A549 (cell line): ENCODE measurements at regions not wholly inside any gene's neighbourhood (a gene's known extent, or its start where the extent isn't known, plus 50 kb on each side); places are given as distances from the start of the nearest gene placed in this dataset.
"Not testable (repeated sequence)": the region's sequence is repeated elsewhere in the genome, so short reads cannot be mapped to it uniquely, and the experiment has no call there.

Experiments
- ATAC-seq, 2 experiments: fragments of 200-7000 bp in 1 of 2; fragments of >200 bp in 1 of 2; cut with Nextera tagmentation in 1 of 2; cut with Tn5 transposase in 1 of 2; 3 replicates each; pipeline versions ENCODE4 v1.8.0 to v1.9.1; 2018 to 2020; ENCODE audit warnings: mild to moderate bottlenecking in 1 of 2, moderate library complexity in 1 of 2
- CTCF ChIA-PET: fragments of 300-600 bp; sonication (Branson Sonifier 250); formaldehyde crosslinking; extraction: SDS; loops from one replicate; lab custom pipeline; 2021; ENCODE audit warnings: antibody characterized with exemption, inconsistent platforms; lab: Yijun Ruan, JAX
- POLR2A ChIA-PET: fragments of 350-600 bp; formaldehyde crosslinking; extraction: SDS; loops from one replicate; lab custom pipeline; 2021; ENCODE audit warnings: antibody characterized with exemption, inconsistent platforms; lab: Yijun Ruan, JAX
- DNase-seq, 2 experiments: peaks; one replicate each; pipeline versions ENCODE4 v3.0.0 to v3.0.0-alpha.2; 2011 to 2016; ENCODE audit warnings: low read depth in 1 of 2, low spot score in 1 of 2
- FAIRE-seq: peaks from 2 replicates; lab custom pipeline; 2011; peaks lifted over from hg19 to GRCh38; lab: Jason Lieb, UNC
- H3K27ac ChIP-seq, 2 experiments: fragments of >200 bp; sonication (Bioruptor Twin); formaldehyde crosslinking; 3 replicates each; pipeline ENCODE4 v1.5.1; 2016 to 2017
- H3K4me1 ChIP-seq: fragments of >200 bp; sonication (Bioruptor Twin); formaldehyde crosslinking; 3 replicates; pipeline ENCODE4 v1.6.1; 2016
- H3K4me2 ChIP-seq: fragments of >200 bp; sonication (Bioruptor Twin); formaldehyde crosslinking; 3 replicates; pipeline ENCODE4 v1.6.1; 2016
- H3K4me3 ChIP-seq: fragments of >200 bp; sonication (Bioruptor Twin); formaldehyde crosslinking; 3 replicates; pipeline ENCODE4 v1.5.1; 2016
- H3K9me3 ChIP-seq: fragments of >200 bp; sonication (Bioruptor Twin); formaldehyde crosslinking; 3 replicates; pipeline ENCODE4 v1.6.1; 2016
- ATOH8 ChIP-seq: fragments of 250-450 bp; sonication (Bioruptor Pico); IDR thresholded peaks from 2 replicates; pipeline ENCODE4 v1.5.0; 2020; ENCODE audit warnings: low read depth, mild to moderate bottlenecking, moderate library complexity
- BHLHE40 ChIP-seq: IDR thresholded peaks from 2 replicates; pipeline ENCODE4 v1.6.1; 2012; ENCODE audit warnings: low read depth, low read length, inconsistent platforms
- CBX2 ChIP-seq: fragments of 200-600 bp; sonication (generic); IDR thresholded peaks from 2 replicates; pipeline ENCODE4 v1.6.1; 2016; ENCODE audit warnings: low read depth, mild to moderate bottlenecking, borderline replicate concordance
- CBX8 ChIP-seq: fragments of 200-600 bp; sonication (generic); IDR thresholded peaks from 2 replicates; pipeline ENCODE4 v1.6.1; 2016
- CHD4 ChIP-seq: fragments of 200-600 bp; sonication (generic); IDR thresholded peaks from 2 replicates; pipeline ENCODE4 v1.6.1; 2016; ENCODE audit warnings: antibody characterized with exemption, mild to moderate bottlenecking, borderline replicate concordance
- EP300 ChIP-seq, 2 experiments: fragments of >200 bp; sonication (Bioruptor Twin); formaldehyde crosslinking; IDR thresholded peaks; 2 replicates in 1 of 2; 3 replicates in 1 of 2; pipeline ENCODE4 v1.6.1; 2016 to 2017
- ESRRA ChIP-seq: fragments of 150-350 bp; IDR thresholded peaks from 2 replicates; pipeline ENCODE4 v1.6.1; 2014; ENCODE audit warnings: mild to moderate bottlenecking, low read length, borderline replicate concordance
- FOSB ChIP-seq: fragments of 250-450 bp; sonication (Bioruptor Pico); IDR thresholded peaks from 2 replicates; pipeline ENCODE4 v1.5.0; 2020; ENCODE audit warnings: mild to moderate bottlenecking, moderate library complexity
- FOXS1 ChIP-seq: fragments of 250-450 bp; sonication (Bioruptor Pico); IDR thresholded peaks from 2 replicates; pipeline ENCODE4 v1.5.0; 2020; ENCODE audit warnings: mild to moderate bottlenecking, moderate library complexity
- HDAC2 ChIP-seq: fragments of 200-600 bp; sonication (generic); IDR thresholded peaks from 2 replicates; pipeline ENCODE4 v1.6.1; 2016
- HMGXB4 ChIP-seq: fragments of 250-450 bp; sonication (Bioruptor Pico); IDR thresholded peaks from 2 replicates; pipeline ENCODE4 v1.5.0; 2021; ENCODE audit warnings: mild to moderate bottlenecking, moderate library complexity, borderline replicate concordance
- HOXA7 ChIP-seq: fragments of 250-450 bp; sonication (Bioruptor Pico); IDR thresholded peaks from 2 replicates; pipeline ENCODE4 v1.5.0; 2020; ENCODE audit warnings: mild to moderate bottlenecking, moderate library complexity
- HOXB13 ChIP-seq: fragments of 250-450 bp; sonication (Bioruptor Pico); IDR thresholded peaks from 2 replicates; pipeline ENCODE4 v1.5.0; 2020; ENCODE audit warnings: low read depth, mild to moderate bottlenecking, moderate library complexity
- HOXB5 ChIP-seq: fragments of 250-450 bp; sonication (Bioruptor Pico); IDR thresholded peaks from 2 replicates; pipeline ENCODE4 v1.5.0; 2020; ENCODE audit warnings: mild to moderate bottlenecking, moderate library complexity
- JUN ChIP-seq, 2 experiments: fragments of >200 bp; sonication (Bioruptor Twin); formaldehyde crosslinking; IDR thresholded peaks; 2 replicates in 1 of 2; 3 replicates in 1 of 2; pipeline ENCODE4 v1.6.1; 2016 to 2017
- JUNB ChIP-seq: fragments of >200 bp; sonication (Bioruptor Twin); formaldehyde crosslinking; IDR thresholded peaks from 2 replicates; pipeline ENCODE4 v1.6.1; 2016
- KDM1A ChIP-seq: fragments of 200-600 bp; sonication (generic); IDR thresholded peaks from 2 replicates; pipeline ENCODE4 v1.6.1; 2016; ENCODE audit warnings: low read depth, mild to moderate bottlenecking
- MAZ ChIP-seq: fragments of 150-350 bp; IDR thresholded peaks from 2 replicates; pipeline ENCODE4 v1.6.1; 2014; ENCODE audit warnings: antibody characterized with exemption, low read depth, low read length, borderline replicate concordance
- MYC ChIP-seq: IDR thresholded peaks from 2 replicates; pipeline ENCODE4 v1.6.1; 2012; ENCODE audit warnings: mild to moderate bottlenecking, inconsistent platforms, low read length, improper control_type of control experiment, borderline replicate concordance
- NFE2L2 ChIP-seq: fragments of 150-350 bp; conservative IDR thresholded peaks from 2 replicates; pipeline ENCODE4 v1.6.1; 2014; ENCODE audit warnings: low read length
- NPAS2 ChIP-seq: fragments of 250-450 bp; sonication (Bioruptor Pico); IDR thresholded peaks from 2 replicates; pipeline ENCODE4 v1.8.0; 2022; ENCODE audit warnings: mild to moderate bottlenecking, moderate library complexity, borderline replicate concordance
- PHF8 ChIP-seq: fragments of 200-600 bp; sonication (generic); IDR thresholded peaks from 2 replicates; pipeline ENCODE4 v1.6.1; 2016; ENCODE audit warnings: low read depth, mild to moderate bottlenecking, antibody characterized with exemption, moderate library complexity, borderline replicate concordance
- POLR2AphosphoS2 ChIP-seq: conservative IDR thresholded peaks from 2 replicates; pipeline ENCODE4 v1.6.1; 2012; ENCODE audit warnings: low read length, improper control_type of control experiment, inconsistent platforms
- RAD21 ChIP-seq, 2 experiments: fragments of >200 bp in 1 of 2; sonication (Bioruptor Twin) in 1 of 2; formaldehyde crosslinking in 1 of 2; IDR thresholded peaks in 1 of 2; conservative IDR thresholded peaks in 1 of 2; 2 replicates in 1 of 2; 3 replicates in 1 of 2; pipeline ENCODE4 v1.6.1; 2012 to 2018; ENCODE audit warnings: inconsistent platforms in 1 of 2
- RARB ChIP-seq: fragments of 250-450 bp; sonication (Bioruptor Pico); IDR thresholded peaks from 2 replicates; pipeline ENCODE4 v1.8.0; 2021; ENCODE audit warnings: mild to moderate bottlenecking, moderate library complexity
- RFX5 ChIP-seq: fragments of 450-650 bp; IDR thresholded peaks from 2 replicates; pipeline ENCODE4 v1.7.1; 2014; ENCODE audit warnings: antibody characterized with exemption, mild to moderate bottlenecking, moderate library complexity
- RNF2 ChIP-seq: fragments of 200-600 bp; sonication (generic); IDR thresholded peaks from 2 replicates; pipeline ENCODE4 v1.6.1; 2016; ENCODE audit warnings: low read depth, mild to moderate bottlenecking, antibody characterized with exemption, moderate library complexity, borderline replicate concordance
- SMC3 ChIP-seq: fragments of >200 bp; sonication (Bioruptor Twin); formaldehyde crosslinking; IDR thresholded peaks from 3 replicates; pipeline ENCODE4 v1.6.1; 2018; ENCODE audit warnings: inconsistent platforms
- SREBF2 ChIP-seq: fragments of 450-650 bp; IDR thresholded peaks from 2 replicates; pipeline ENCODE4 v1.6.1; 2014; ENCODE audit warnings: mild to moderate bottlenecking, moderate library complexity
- TFCP2L1 ChIP-seq: fragments of 250-450 bp; sonication (Bioruptor Pico); IDR thresholded peaks from 2 replicates; pipeline ENCODE4 v1.5.0; 2021; ENCODE audit warnings: mild to moderate bottlenecking
- TP53 ChIP-seq: fragments of 250-450 bp; sonication (Bioruptor Pico); IDR thresholded peaks from 2 replicates; pipeline ENCODE4 v1.5.0; 2021; ENCODE audit warnings: mild to moderate bottlenecking, moderate library complexity
- ZC3H11A ChIP-seq: fragments of 450-650 bp; IDR thresholded peaks from 2 replicates; pipeline ENCODE4 v1.6.1; 2014; ENCODE audit warnings: antibody characterized with exemption, mild to moderate bottlenecking
- ZNF302 ChIP-seq: fragments of 250-450 bp; sonication (Bioruptor Pico); IDR thresholded peaks from 2 replicates; pipeline ENCODE4 v1.9.0; 2021; ENCODE audit warnings: inconsistent platforms, mild to moderate bottlenecking, moderate library complexity
- WGBS: methylation state at CpG from one replicate; pipeline ENCODE4 v1.1.6; 2017; ENCODE audit errors: missing lambda C conversion rate; 5-methylcytosine and 5-hydroxymethylcytosine counted together
- TF ChIP-seq, protein P1 (sequence below): fragments of >200 bp; sonication (Bioruptor Twin); formaldehyde crosslinking; IDR thresholded peaks from 2 replicates; pipeline ENCODE4 v1.6.1; 2016

DNA sequence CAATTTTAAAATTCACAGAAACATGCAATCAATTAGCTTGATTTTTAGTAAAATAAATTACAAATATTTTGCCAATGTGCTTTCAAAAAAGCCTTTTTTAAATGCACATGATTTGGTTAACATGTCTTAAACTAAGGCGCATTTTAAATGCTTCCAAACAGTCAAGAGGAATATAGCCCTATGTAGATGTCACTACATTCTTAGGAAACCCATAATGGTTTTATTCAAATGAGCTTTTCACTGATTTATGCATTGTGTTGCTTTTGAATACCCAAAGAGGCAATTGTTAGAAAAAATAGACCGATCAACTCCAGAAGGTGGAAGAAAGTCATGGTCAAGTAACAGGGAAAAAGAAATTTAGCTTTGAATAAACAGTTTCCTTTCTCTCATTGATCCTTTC, 366.9 kb upstream of the PPP2R3A start:
- CTCF ChIA-PET = no interaction called here
- Histone ChIP-seq H3K27ac (no peak overlapping the region), H3K4me3 (no peak overlapping the region), H3K4me1 (no peaks in the 10 kb centered on the region), H3K4me2 (no peak overlapping the region), H3K9me3 (no peaks in the 10 kb centered on the region)
- no peak for TF ChIP-seq HMGXB4 (CRISPR knock-in tag)
- TF ChIP-seq TP53 (CRISPR knock-in tag) = no peak
- no peak for TF ChIP-seq ZNF302
- TF ChIP-seq KDM1A = no peak
- no peak for TF ChIP-seq FOSB
- TF ChIP-seq CBX2 = no peak
- DNase-seq (no peak), FAIRE-seq (no peak), ATAC-seq (no peak)
- 6% methylated on average over 2 of the region's 2 CpGs for whole genome bisulfite sequencing
- POLR2A ChIA-PET = no interaction called here

DNA sequence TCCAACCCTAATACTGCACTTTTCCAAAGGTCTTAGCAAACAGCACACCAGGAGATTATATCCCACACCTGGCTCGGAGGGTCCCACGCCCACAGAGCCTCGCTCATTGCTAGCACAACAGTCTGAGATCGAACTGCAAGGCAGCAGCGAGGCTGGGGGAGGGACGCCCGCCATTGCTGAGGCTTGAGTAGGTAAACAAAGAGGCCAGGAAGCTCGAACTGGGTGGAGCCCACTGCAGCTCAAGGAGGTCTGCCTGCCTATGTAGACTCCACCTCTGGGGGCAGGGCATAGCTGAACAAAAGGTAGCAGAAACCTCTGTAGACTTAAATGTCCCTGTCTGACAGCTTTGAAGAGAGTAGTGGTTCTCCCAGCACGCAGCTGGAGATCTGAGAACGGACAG, 361.0 kb upstream of the PPP2R3A start:
- ATAC-seq, H3K4me1 ChIP-seq, POLR2A ChIA-PET, FAIRE-seq, H3K9me3 ChIP-seq, CTCF ChIA-PET, DNase-seq, H3K27ac ChIP-seq: not testable (repeated sequence)
- no CpG with 5 or more reads among the region's 10 CpGs for WGBS
- H3K4me3 ChIP-seq = 0 out of 3 replicates have a peak overlapping the region, but pooled peaks have one; percentile 12
- H3K4me2 ChIP-seq = peak overlapping the region; percentile 41; the same call in 1 of the 3 replicates

DNA sequence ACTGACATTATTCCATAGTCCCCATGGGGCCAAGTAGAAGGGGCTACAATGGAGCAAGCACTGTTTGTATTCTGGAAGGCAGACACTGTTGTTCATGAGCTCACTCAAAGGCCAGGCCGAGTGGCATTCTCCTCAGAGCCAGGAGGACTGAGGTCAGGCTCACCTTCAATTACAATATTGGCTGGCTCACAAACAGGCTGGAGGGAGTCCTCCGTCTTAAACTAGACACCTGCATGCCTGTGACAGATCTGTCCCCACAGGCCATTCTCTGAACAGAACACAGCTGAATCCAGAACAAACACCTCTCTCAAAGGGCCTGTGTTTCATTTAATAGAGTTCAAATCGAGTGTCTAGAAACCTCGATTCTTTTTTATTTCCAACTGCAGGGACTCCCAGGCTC, 347.4 kb upstream of the PPP2R3A start:
- FAIRE-seq = no peak
- WGBS = 4% methylated on average over 4 of the region's 4 CpGs
- CTCF ChIA-PET = no interaction called here

DNA sequence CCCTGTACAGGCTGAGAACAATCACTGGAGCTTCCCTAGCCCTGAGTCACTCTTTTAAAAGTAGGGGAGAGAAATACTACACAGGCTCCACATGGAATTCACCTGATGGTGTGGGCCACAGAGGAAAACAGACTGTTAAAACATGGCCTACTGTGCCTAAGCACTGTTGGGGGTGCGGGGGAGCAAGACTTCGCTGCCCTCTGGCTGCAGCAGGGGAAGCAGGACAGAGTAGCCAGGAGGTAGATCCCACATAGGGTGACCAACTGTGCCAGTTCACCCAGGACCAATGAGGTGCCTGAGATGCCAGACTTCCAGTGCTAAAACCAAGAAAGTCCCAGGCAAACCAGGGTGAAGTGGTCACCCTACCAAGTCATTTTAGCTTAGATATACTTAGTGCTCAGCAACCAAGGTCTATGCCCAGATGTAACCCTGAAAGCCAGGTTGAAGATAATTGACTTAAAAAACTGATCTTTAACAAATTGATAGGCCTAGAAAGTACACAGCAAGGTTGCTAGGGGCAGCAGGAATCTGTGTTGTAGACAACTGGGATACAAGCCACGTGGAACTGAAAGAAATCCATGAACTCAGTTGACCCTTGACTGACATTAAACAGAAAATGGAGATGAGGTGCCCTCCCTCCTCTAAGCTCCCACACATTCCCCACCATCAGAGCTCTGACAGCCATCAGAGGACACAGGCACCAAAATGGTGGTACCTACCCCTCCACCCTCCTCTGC, 344.2 kb upstream of the PPP2R3A start:
- ATAC-seq (no peak), FAIRE-seq (no peak), DNase-seq (no peak)
- Histone ChIP-seq H3K4me2 (no peak overlapping the region), H3K4me3 (no peak overlapping the region), H3K9me3 (no peaks in the 10 kb centered on the region), H3K27ac (no peak overlapping the region), H3K4me1 (no peaks in the 10 kb centered on the region)
- ChIA-PET POLR2A (no interaction called here), CTCF (no interaction called here)
- 0% methylated on average over 3 of the region's 3 CpGs for WGBS
- TF ChIP-seq RAD21 (conservative IDR thresholded peaks at IDR 0.05 in 1 of 2, IDR thresholded peaks at IDR 0.05 in 1 of 2) (no peak), JUNB (no peak), JUN (IDR thresholded peaks at IDR 0.05) (no peak), HOXB13 (CRISPR knock-in tag) (no peak), EP300 (IDR thresholded peaks at IDR 0.05) (no peak), SMC3 (no peak), TFCP2L1 (CRISPR knock-in tag) (no peak), ATOH8 (CRISPR knock-in tag) (no peak), CHD4 (no peak), NPAS2 (CRISPR knock-in tag) (no peak), RFX5 (no peak), FOSB (no peak), MAZ (no peak), NFE2L2 (no peak)
- TF ChIP-seq, protein P1, sequence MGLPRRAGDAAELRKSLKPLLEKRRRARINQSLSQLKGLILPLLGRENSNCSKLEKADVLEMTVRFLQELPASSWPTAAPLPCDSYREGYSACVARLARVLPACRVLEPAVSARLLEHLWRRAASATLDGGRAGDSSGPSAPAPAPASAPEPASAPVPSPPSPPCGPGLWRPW = no peak

More for the DNA sequence above, 347.4 kb upstream of the PPP2R3A start:
- TF ChIP-seq RARB (CRISPR knock-in tag) (no peak), ESRRA (no peak), CBX8 (no peak), SMC3 (no peak), ATOH8 (CRISPR knock-in tag) (no peak), PHF8 (no peak), ZC3H11A (no peak), SREBF2 (no peak), HOXB5 (no peak), RNF2 (no peak), MYC (no peak), TFCP2L1 (CRISPR knock-in tag) (no peak), HOXA7 (CRISPR knock-in tag) (no peak), BHLHE40 (no peak), HDAC2 (no peak), HOXB13 (CRISPR knock-in tag) (no peak), FOXS1 (CRISPR knock-in tag) (no peak), POLR2AphosphoS2 (no peak), ZNF302 (no peak)
- Histone ChIP-seq H3K27ac (no peak overlapping the region), H3K4me3 (no peak overlapping the region), H3K4me1 (no peaks in the 10 kb centered on the region), H3K4me2 (no peak overlapping the region), H3K9me3 (no peaks in the 10 kb centered on the region)
- DNase-seq (no peak), ATAC-seq (no peak)
- POLR2A ChIA-PET = no interaction called here
